IPS-NIHi7 (cell line): ENCODE measurements at regions not wholly inside any gene's neighbourhood (a gene's known extent, or its start where the extent isn't known, plus 50 kb on each side); places are given as distances from the start of the nearest gene placed in this dataset.
"Not testable (repeated sequence)": the region's sequence is repeated elsewhere in the genome, so short reads cannot be mapped to it uniquely, and the experiment has no call there.

ENCODE experiments used
- DNase-seq: peaks from one replicate; pipeline ENCODE4 v3.0.0; 2012; ENCODE audit warnings: mixed read lengths; ENCODE audit errors: extremely low spot score

GRCh38 chr20:39778431-39778830 lies 816.3 kb downstream of the DHX35 start:
- no peak for DNase-seq

GRCh38 chr20:39777610-39778009 lies 815.5 kb downstream of the DHX35 start:
- DNase-seq = no peak

- no peak for DNase-seq
Observed at GRCh38 chr20:39775110-39775509, 813.0 kb downstream of the DHX35 start.

GRCh38 chr20:39773380-39774000 lies 811.3 kb downstream of the DHX35 start:
- DNase-seq = no peak

- DNase-seq = no peak
Observed at GRCh38 chr20:39767352-39767751, 805.2 kb downstream of the DHX35 start.

GRCh38 chr20:39766333-39766732 lies 804.2 kb downstream of the DHX35 start:
- DNase-seq = no peak

- no peak for DNase-seq
Observed at GRCh38 chr20:39762716-39763115, 800.6 kb downstream of the DHX35 start.

- DNase-seq = no peak
Observed at GRCh38 chr20:39758876-39759275, 796.7 kb downstream of the DHX35 start.

- no peak for DNase-seq
Observed at GRCh38 chr20:39756828-39757227, 794.7 kb downstream of the DHX35 start.

GRCh38 chr20:39756369-39756768 lies 794.2 kb downstream of the DHX35 start:
- DNase-seq = no peak

GRCh38 chr20:39752262-39752876 lies 790.2 kb downstream of the DHX35 start:
- no peak for DNase-seq

GRCh38 chr20:39751557-39752137 lies 789.5 kb downstream of the DHX35 start:
- DNase-seq = no peak

- DNase-seq = no peak
Observed at GRCh38 chr20:39745380-39745779, 783.2 kb downstream of the DHX35 start.

- no peak for DNase-seq
Observed at GRCh38 chr20:39738651-39739050, 776.5 kb downstream of the DHX35 start.

GRCh38 chr20:39736434-39737327 lies 774.5 kb downstream of the DHX35 start:
- DNase-seq = no peak

- not testable (repeated sequence) for DNase-seq
Observed at GRCh38 chr20:39725513-39725912, 763.4 kb downstream of the DHX35 start.

GRCh38 chr20:39719293-39719692 lies 757.1 kb downstream of the DHX35 start:
- DNase-seq = no peak

GRCh38 chr20:39717936-39718335 lies 755.8 kb downstream of the DHX35 start:
- DNase-seq = no peak

GRCh38 chr20:39716796-39717341 lies 754.7 kb downstream of the DHX35 start:
- DNase-seq = no peak

GRCh38 chr20:39713076-39713840 lies 751.1 kb downstream of the DHX35 start:
- no peak for DNase-seq

GRCh38 chr20:39706184-39706663 lies 744.1 kb downstream of the DHX35 start:
- DNase-seq = no peak
